GM18873 (cell line): ENCODE measurements at regions not wholly inside any gene's neighbourhood (a gene's known extent, or its start where the extent isn't known, plus 50 kb on each side); places are given as distances from the start of the nearest gene placed in this dataset.
"Not testable (repeated sequence)": the region's sequence is repeated elsewhere in the genome, so short reads cannot be mapped to it uniquely, and the experiment has no call there.

Experiments
- ATAC-seq: cut with Tn5 transposase; IDR thresholded peaks from one replicate; pipeline ENCODE4 v1.9.1; 2021; ENCODE audit warnings: mild to moderate bottlenecking, moderate library complexity, moderate number of reproducible peaks; ENCODE audit not compliant: unreplicated experiment, low FRiP score

DNA sequence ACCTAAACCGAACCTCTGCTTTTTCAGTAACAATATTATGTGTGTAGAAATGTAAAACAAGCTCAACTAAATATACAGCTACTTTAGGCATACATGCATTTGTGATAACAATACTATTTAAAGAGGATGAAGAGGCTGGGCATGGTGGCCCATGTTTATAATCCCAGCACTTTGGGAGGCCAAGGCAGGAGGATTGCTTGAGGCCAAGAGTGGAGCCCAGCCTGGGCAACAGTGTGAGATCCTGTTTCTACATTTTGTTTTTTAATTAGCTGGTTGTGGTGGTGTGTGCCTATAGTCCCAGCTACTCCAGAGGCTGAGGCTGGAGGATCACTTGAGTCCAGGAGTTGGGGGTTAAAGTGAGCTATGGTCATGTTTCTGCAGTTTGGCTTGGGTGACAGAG, 73.6 kb upstream of the LYPLAL1 start:
- no peak for ATAC-seq

DNA sequence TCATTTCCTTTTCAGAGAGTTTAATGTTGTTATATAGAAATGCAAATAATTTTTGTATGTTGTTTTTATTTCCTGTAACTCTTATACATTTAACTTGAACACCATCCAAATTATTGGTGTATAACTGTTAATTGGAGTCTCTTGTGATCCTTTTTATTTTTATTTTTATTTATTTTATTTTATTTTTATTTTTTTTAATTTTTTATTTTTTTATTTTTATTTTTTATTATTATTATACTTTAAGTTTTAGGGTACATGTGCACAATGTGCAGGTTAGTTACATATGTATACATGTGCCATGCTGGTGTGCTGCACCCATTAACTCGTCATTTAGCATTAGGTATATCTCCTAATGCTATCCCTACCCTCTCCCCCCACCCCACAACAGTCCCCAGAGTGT, 71.2 kb upstream of the LYPLAL1 start:
- not testable (repeated sequence) for ATAC-seq

DNA sequence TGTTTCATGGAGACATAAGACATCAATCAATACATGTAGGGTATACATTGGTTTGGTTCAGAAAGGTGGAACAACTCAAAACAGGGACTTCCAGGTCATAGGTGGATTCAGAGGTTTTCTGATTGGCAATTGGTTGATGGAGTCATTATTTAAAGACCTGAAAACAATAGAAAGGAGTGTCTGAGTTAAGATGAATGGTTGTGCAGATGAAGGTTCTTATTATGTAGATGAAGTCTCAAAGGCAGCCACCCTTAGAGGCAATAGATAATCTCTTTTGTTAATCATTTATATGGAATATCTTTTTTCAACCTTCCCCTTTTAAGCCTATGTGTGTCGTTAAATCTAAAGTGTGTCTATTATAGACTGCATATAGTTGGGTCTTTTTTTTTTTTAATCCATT, 67.8 kb upstream of the LYPLAL1 start:
- ATAC-seq, result no peak

DNA sequence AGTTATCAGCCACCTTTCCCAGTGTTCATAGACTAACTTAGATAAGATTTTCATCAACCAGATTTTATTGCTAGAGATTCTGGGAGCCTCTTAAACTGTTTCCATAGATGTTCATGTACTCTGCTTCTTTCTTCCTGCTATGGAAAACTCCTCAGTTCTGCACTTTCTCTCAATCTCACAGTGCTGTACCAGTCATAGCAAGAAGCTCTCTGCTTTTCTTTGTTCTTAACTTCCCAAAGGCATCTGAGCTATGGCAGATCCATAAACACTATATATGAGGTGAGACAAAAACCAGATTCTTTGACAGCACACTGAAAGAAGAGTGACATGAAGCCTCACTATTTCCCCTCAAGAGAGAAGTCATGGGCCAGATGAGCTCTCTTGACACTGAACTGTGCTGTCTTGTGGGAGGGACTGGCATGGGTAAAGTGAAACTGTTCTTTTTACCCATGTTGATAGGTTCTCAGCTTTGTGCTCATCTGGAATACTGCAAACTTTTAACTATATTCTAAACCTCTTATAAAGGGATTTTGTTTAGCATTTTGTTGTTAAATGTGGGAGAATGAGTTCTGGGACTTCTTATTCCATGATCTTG, 64.2 kb upstream of the LYPLAL1 start:
- ATAC-seq, result no peak

DNA sequence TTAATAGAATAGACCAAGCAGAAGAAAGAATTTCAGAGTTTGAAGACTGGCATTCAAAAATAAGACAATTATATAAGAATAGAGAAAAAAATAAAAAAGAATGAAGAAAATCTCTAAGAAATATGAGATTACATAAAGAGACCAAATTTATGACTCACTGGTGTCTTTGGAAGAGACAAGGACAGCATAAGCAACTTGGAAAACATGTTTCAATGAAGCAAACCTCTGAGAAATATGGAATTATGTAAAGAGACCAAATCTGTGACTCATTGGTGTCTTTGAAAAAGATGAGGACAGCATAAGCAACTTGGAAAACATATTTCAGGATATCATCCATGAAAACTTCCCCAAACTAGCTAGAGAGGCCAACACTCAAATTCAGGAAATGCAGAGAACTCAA, 60.4 kb upstream of the LYPLAL1 start:
- ATAC-seq, result no peak

DNA sequence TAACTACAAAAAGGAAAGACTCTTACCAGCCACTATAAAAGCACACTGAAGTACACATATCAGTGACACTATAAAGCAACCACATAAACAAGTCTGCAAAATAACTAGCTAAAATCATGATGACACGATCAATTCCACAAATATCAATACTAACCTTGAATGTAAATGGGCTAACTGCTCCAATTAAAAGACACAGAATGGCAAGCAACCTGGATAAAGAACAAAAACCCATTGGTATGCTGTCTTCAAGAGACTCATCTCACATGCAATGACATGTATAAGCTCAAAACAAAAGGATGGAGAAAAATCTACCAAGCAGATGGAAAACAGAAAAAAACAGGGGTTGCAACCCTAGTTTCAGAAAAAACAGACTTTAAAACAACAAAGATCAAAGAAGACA, 59.7 kb upstream of the LYPLAL1 start:
- no peak for ATAC-seq

DNA sequence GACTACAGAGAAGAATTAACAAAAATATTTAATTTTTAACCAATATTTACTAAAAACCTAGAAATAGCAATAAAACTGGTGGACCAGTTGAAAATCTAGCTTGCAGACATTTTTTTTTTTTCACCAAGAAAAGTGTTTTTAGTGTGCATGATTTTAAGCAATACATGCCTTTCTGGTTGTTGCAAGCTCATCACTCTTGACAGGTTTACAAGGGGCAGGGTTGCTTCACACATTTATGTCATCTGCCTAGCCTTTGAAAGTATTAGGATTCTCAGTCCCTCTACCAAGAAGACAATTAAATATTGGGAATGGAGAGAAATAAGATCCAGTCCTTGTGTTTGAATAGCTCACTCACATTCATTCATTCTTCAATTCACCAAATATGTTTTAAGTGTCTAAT, 53.8 kb upstream of the LYPLAL1 start:
- no peak for ATAC-seq

DNA sequence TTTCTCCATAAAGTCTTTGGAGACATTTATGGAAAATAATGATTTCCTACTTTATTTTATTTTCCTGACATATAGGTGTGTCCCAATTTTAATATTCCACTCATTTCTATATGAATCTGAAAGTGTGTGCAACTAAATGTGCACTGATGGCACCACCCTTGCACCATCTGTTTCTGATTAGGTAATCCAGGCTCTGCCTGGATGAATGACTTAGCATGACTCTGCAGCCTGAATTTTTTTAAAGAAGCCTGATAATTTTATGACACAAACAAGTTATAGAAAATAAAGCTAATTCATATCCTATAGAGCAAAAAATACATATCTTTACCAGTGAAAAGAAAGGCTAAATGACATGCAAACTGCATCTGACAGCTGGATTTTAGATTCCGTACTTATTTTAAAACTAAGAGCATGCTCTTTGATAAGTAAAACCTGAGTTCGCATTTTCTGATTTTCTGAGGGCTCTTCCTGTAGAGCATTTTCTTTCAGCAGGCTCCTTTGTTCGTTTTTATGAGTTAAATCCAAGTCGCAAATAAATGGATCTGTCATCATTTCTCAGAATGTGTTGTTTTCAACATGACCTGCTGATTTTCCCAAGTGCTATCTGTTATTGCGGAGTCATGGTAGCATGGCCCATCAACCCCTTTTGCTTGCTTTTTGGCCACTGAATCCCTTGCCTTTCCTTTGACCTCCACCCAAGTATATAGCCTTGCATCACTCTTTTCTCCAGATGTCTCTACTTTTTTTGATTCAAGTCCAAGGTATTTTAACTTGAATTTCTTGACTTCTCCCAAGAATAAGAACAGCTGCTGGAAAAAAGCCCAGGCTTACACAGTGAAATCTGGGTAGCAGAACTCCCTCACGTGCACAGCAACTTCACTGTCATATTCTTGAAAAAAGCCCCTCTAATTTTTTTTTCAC, 52.8 kb upstream of the LYPLAL1 start:
- ATAC-seq, result no peak

DNA sequence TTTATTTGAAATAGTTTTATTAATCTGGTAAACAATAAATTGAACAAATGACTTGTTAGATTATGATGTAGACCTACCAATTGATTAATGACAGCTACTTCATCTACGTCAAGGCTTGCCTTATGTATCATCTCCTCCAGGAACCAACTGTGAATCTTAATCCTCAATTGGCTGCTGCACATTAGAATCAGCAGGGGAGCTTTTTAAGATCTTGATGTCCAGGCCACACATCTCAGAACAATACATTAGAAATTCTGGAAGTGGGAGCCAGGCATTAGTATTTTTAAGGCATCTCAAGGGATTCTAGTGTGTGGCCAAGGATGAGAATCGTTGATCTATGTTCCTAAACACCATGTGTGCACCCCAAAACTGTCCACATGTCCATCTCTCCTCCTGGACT, 52.0 kb upstream of the LYPLAL1 start:
- no peak for ATAC-seq

DNA sequence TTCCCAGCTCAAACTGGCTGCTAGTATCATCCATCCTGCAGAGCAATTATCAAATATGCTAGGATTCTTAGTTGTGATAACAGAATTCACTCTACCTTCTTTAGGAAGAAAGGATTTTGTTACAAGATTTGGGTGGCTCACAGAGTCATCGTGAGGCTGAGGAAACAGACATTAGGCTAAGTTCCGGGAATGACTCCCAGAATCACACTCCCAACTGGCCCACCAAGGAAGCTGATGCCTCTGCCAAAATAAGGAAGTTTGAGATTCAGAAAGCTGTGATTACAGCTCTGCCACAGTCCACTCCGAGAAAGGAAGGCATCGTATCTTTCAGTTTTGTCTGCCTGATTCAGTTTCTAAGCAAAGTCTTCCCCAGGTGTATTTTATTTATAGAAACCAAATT, 50.6 kb upstream of the LYPLAL1 start:
- no peak for ATAC-seq
